HEK293T (cell line): ENCODE measurements at regions not wholly inside any gene's neighbourhood (a gene's known extent, or its start where the extent isn't known, plus 50 kb on each side); places are given as distances from the start of the nearest gene placed in this dataset.

Source experiments
- ARNT ChIP-seq: fragments of 450-650 bp; IDR thresholded peaks from 2 replicates; pipeline ENCODE4 v1.6.1; 2017; ENCODE audit warnings: mild to moderate bottlenecking
- BHLHE40 ChIP-seq: fragments of 450-650 bp; IDR thresholded peaks from 2 replicates; pipeline ENCODE4 v1.6.1; 2016; ENCODE audit warnings: mild to moderate bottlenecking, moderate library complexity, borderline replicate concordance
- FOXA1 ChIP-seq: fragments of 450-650 bp; IDR thresholded peaks from 2 replicates; pipeline ENCODE4 v1.6.1; 2016; ENCODE audit warnings: mild to moderate bottlenecking
- FOXK2 ChIP-seq: fragments of 450-650 bp; IDR thresholded peaks from 2 replicates; pipeline ENCODE4 v1.6.1; 2016; ENCODE audit warnings: mild to moderate bottlenecking
- LEF1 ChIP-seq: fragments of 450-650 bp; IDR thresholded peaks from 2 replicates; pipeline ENCODE4 v1.6.1; 2017; ENCODE audit warnings: mild to moderate bottlenecking, borderline replicate concordance
- SP1 ChIP-seq: fragments of 450-650 bp; IDR thresholded peaks from 2 replicates; pipeline ENCODE4 v1.6.1; 2017
- SUZ12 ChIP-seq: fragments of 450-650 bp; IDR thresholded peaks from 2 replicates; pipeline ENCODE4 v1.6.1; 2016; ENCODE audit warnings: mild to moderate bottlenecking

- no peak for TF ChIP-seq SUZ12
- TF ChIP-seq FOXA1: no peak
- TF ChIP-seq BHLHE40: no peak
- TF ChIP-seq SP1: no peak
- no peak for TF ChIP-seq LEF1
- no peak for TF ChIP-seq ARNT
- no peak for TF ChIP-seq FOXK2
These were observed 74.7 kb downstream of the CRYGS start for GRCh38 chr3:186469525-186469924.
